IPS-18a (cell line): ENCODE measurements at regions not wholly inside any gene's neighbourhood (a gene's known extent, or its start where the extent isn't known, plus 50 kb on each side); places are given as distances from the start of the nearest gene placed in this dataset.

Experiments
- H3K27ac ChIP-seq: one replicate; pipeline ENCODE4 v1.5.1; 2013; ENCODE audit warnings: low read length
- H3K27me3 ChIP-seq: one replicate; pipeline ENCODE4 v1.6.1; 2013; ENCODE audit warnings: mild to moderate bottlenecking, low read length; ENCODE audit not compliant: control insufficient read depth, insufficient read depth
- H3K36me3 ChIP-seq: one replicate; pipeline ENCODE4 v1.6.1; 2013; ENCODE audit warnings: low read depth, low read length; ENCODE audit not compliant: control insufficient read depth
- H3K4me1 ChIP-seq: one replicate; pipeline ENCODE4 v1.6.1; 2013; ENCODE audit warnings: low read depth, low read length; ENCODE audit not compliant: control insufficient read depth
- H3K4me3 ChIP-seq: one replicate; pipeline ENCODE4 v1.5.1; 2013; ENCODE audit warnings: low read length
- H3K9ac ChIP-seq: one replicate; pipeline ENCODE4 v1.6.1; 2013; ENCODE audit warnings: mild to moderate bottlenecking, low read length, moderate library complexity
- H3K9me3 ChIP-seq: one replicate; pipeline ENCODE4 v1.6.1; 2013; ENCODE audit warnings: low read depth, low read length; ENCODE audit not compliant: control insufficient read depth

GRCh38 chr4:13903901-13904300, 276.4 kb upstream of the BOD1L1 start:
- Histone ChIP-seq H3K4me3 (no peak overlapping the region), H3K27ac (no peak overlapping the region), H3K27me3 (no peaks in the 10 kb centered on the region), H3K9me3 (no peaks in the 10 kb centered on the region), H3K36me3 (no peaks in the 10 kb centered on the region), H3K4me1 (no peaks in the 10 kb centered on the region), H3K9ac (no peak overlapping the region)

- no peak overlapping the region for H3K27ac ChIP-seq
- H3K4me1 ChIP-seq = no peaks in the 10 kb centered on the region
- H3K4me3 ChIP-seq = no peak overlapping the region
- no peaks in the 10 kb centered on the region for H3K27me3 ChIP-seq
- no peaks in the 10 kb centered on the region for H3K36me3 ChIP-seq
- no peaks in the 10 kb centered on the region for H3K9me3 ChIP-seq
- no peak overlapping the region for H3K9ac ChIP-seq
Measured at GRCh38 chr4:13905543-13905942, 278.0 kb upstream of the BOD1L1 start.

- H3K9ac ChIP-seq = no peak overlapping the region
- no peaks in the 10 kb centered on the region for H3K9me3 ChIP-seq
- H3K27ac ChIP-seq = no peak overlapping the region
- H3K36me3 ChIP-seq = no peaks in the 10 kb centered on the region
- no peaks in the 10 kb centered on the region for H3K4me1 ChIP-seq
- H3K4me3 ChIP-seq = no peak overlapping the region
- no peaks in the 10 kb centered on the region for H3K27me3 ChIP-seq
Measured at GRCh38 chr4:13906727-13907126, 279.2 kb upstream of the BOD1L1 start.

GRCh38 chr4:13907255-13907751, 279.8 kb upstream of the BOD1L1 start:
- no peak overlapping the region for H3K9ac ChIP-seq
- no peaks in the 10 kb centered on the region for H3K27me3 ChIP-seq
- H3K9me3 ChIP-seq = no peaks in the 10 kb centered on the region
- no peaks in the 10 kb centered on the region for H3K4me1 ChIP-seq
- H3K36me3 ChIP-seq = no peaks in the 10 kb centered on the region
- no peak overlapping the region for H3K4me3 ChIP-seq
- no peak overlapping the region for H3K27ac ChIP-seq

GRCh38 chr4:13908455-13908854, 280.9 kb upstream of the BOD1L1 start:
- H3K36me3 ChIP-seq = no peaks in the 10 kb centered on the region
- no peak overlapping the region for H3K4me3 ChIP-seq
- H3K4me1 ChIP-seq = no peaks in the 10 kb centered on the region
- no peak overlapping the region for H3K9ac ChIP-seq
- no peak overlapping the region for H3K27ac ChIP-seq
- no peaks in the 10 kb centered on the region for H3K9me3 ChIP-seq
- H3K27me3 ChIP-seq = no peaks in the 10 kb centered on the region

- no peaks in the 10 kb centered on the region for H3K27me3 ChIP-seq
- H3K9ac ChIP-seq = no peak overlapping the region
- H3K27ac ChIP-seq = no peak overlapping the region
- H3K9me3 ChIP-seq = no peaks in the 10 kb centered on the region
- no peaks in the 10 kb centered on the region for H3K36me3 ChIP-seq
- H3K4me3 ChIP-seq = no peak overlapping the region
- no peaks in the 10 kb centered on the region for H3K4me1 ChIP-seq
Measured at GRCh38 chr4:13910556-13910955, 283.0 kb upstream of the BOD1L1 start.

- no peak overlapping the region for H3K4me3 ChIP-seq
- no peaks in the 10 kb centered on the region for H3K4me1 ChIP-seq
- no peak overlapping the region for H3K9ac ChIP-seq
- H3K27me3 ChIP-seq = no peaks in the 10 kb centered on the region
- H3K36me3 ChIP-seq = no peaks in the 10 kb centered on the region
- H3K27ac ChIP-seq = no peak overlapping the region
- no peaks in the 10 kb centered on the region for H3K9me3 ChIP-seq
Measured at GRCh38 chr4:13911256-13911655, 283.7 kb upstream of the BOD1L1 start.

- H3K4me3 ChIP-seq = no peak overlapping the region
- H3K9me3 ChIP-seq = no peaks in the 10 kb centered on the region
- no peaks in the 10 kb centered on the region for H3K36me3 ChIP-seq
- H3K27ac ChIP-seq = no peak overlapping the region
- no peaks in the 10 kb centered on the region for H3K4me1 ChIP-seq
- H3K9ac ChIP-seq = no peak overlapping the region
- no peaks in the 10 kb centered on the region for H3K27me3 ChIP-seq
Measured at GRCh38 chr4:13912436-13912925, 285.0 kb upstream of the BOD1L1 start.

GRCh38 chr4:13912966-13913365, 285.4 kb upstream of the BOD1L1 start:
- H3K27me3 ChIP-seq = no peaks in the 10 kb centered on the region
- H3K36me3 ChIP-seq = no peaks in the 10 kb centered on the region
- H3K27ac ChIP-seq = no peak overlapping the region
- no peak overlapping the region for H3K9ac ChIP-seq
- H3K4me1 ChIP-seq = no peaks in the 10 kb centered on the region
- no peak overlapping the region for H3K4me3 ChIP-seq
- no peaks in the 10 kb centered on the region for H3K9me3 ChIP-seq

GRCh38 chr4:13917015-13917414, 289.5 kb upstream of the BOD1L1 start:
- H3K9ac ChIP-seq = no peak overlapping the region
- no peaks in the 10 kb centered on the region for H3K36me3 ChIP-seq
- no peaks in the 10 kb centered on the region for H3K27me3 ChIP-seq
- H3K9me3 ChIP-seq = no peaks in the 10 kb centered on the region
- H3K27ac ChIP-seq = no peak overlapping the region
- no peaks in the 10 kb centered on the region for H3K4me1 ChIP-seq
- H3K4me3 ChIP-seq = no peak overlapping the region

- Histone ChIP-seq H3K4me3 (no peak overlapping the region), H3K9ac (no peak overlapping the region), H3K36me3 (no peaks in the 10 kb centered on the region), H3K9me3 (no peaks in the 10 kb centered on the region), H3K27ac (no peak overlapping the region), H3K4me1 (no peaks in the 10 kb centered on the region), H3K27me3 (no peaks in the 10 kb centered on the region)
Measured at GRCh38 chr4:13918110-13918509, 290.6 kb upstream of the BOD1L1 start.

GRCh38 chr4:13918991-13919441, 291.5 kb upstream of the BOD1L1 start:
- Histone ChIP-seq H3K4me1 (no peaks in the 10 kb centered on the region), H3K27me3 (no peaks in the 10 kb centered on the region), H3K27ac (no peak overlapping the region), H3K9me3 (no peaks in the 10 kb centered on the region), H3K36me3 (no peaks in the 10 kb centered on the region), H3K9ac (no peak overlapping the region), H3K4me3 (no peak overlapping the region)
